SU-DHL-6 (cell line): ENCODE measurements at regions not wholly inside any gene's neighbourhood (a gene's known extent, or its start where the extent isn't known, plus 50 kb on each side); places are given as distances from the start of the nearest gene placed in this dataset.

Experiments used
- H2AFZ ChIP-seq: fragments of 200-600 bp; sonication (generic); 2 replicates; pipeline ENCODE4 v1.6.1; 2014; ENCODE audit warnings: low read depth, mild to moderate bottlenecking, moderate library complexity, mixed read lengths, antibody characterized with exemption, low read length; ENCODE audit not compliant: severe bottlenecking
- H3F3A ChIP-seq: fragments of 200-600 bp; shearing (Covaris generic); 2 replicates; pipeline ENCODE4 v1.6.0; 2016; ENCODE audit warnings: antibody characterized with exemption, mild to moderate bottlenecking; ENCODE audit not compliant: insufficient read depth
- H3K27ac ChIP-seq: fragments of 200-600 bp; sonication (generic); 2 replicates; pipeline ENCODE4 v1.5.1; 2016; ENCODE audit warnings: low read depth, mild to moderate bottlenecking, low read length, moderate library complexity, mixed read lengths
- H3K27me3 ChIP-seq: fragments of 200-600 bp; sonication (generic), shearing (Covaris generic); 2 replicates; pipeline ENCODE4 v1.6.0; 2014; ENCODE audit warnings: mild to moderate bottlenecking, low read length
- H3K36me3 ChIP-seq: fragments of 200-600 bp; sonication (generic); 2 replicates; pipeline ENCODE4 v1.6.1; 2014; ENCODE audit warnings: mild to moderate bottlenecking, low read length, mixed read lengths
- H3K4me2 ChIP-seq: fragments of 300-600, 200-600 bp; shearing (Covaris generic), sonication (generic); 2 replicates; pipeline ENCODE4 v1.6.0; 2014; ENCODE audit warnings: low read length, low read depth, mild to moderate bottlenecking; ENCODE audit not compliant: poor library complexity, severe bottlenecking
- H3K4me3 ChIP-seq: fragments of 200-600 bp; sonication (generic); 2 replicates; pipeline ENCODE4 v1.5.1; 2014; ENCODE audit warnings: antibody characterized with exemption, low read length, mild to moderate bottlenecking, mixed read lengths; ENCODE audit not compliant: insufficient read depth, poor library complexity, severe bottlenecking
- H3K79me2 ChIP-seq: fragments of 200-600 bp; sonication (generic); 2 replicates; pipeline ENCODE4 v1.6.1; 2014; ENCODE audit warnings: mild to moderate bottlenecking, low read length, moderate library complexity; ENCODE audit not compliant: insufficient read depth
- H3K9ac ChIP-seq: fragments of 200-600 bp; sonication (generic); 2 replicates; pipeline ENCODE4 v1.7.0; 2014; ENCODE audit warnings: mild to moderate bottlenecking, low read length
- H3K9me2 ChIP-seq: fragments of 200-600 bp; sonication (generic); replicated peaks from 2 replicates; pipeline ENCODE4 v1.6.1; 2014; ENCODE audit warnings: low read length; ENCODE audit not compliant: insufficient read depth
- H3K9me3 ChIP-seq: fragments of 200-600 bp; sonication (generic); 2 replicates; pipeline ENCODE4 v1.6.1; 2014; ENCODE audit warnings: low read length, mixed read lengths; ENCODE audit not compliant: insufficient read depth
- H4K20me1 ChIP-seq: fragments of 200-600 bp; sonication (generic); 2 replicates; pipeline ENCODE4 v1.6.1; 2014; ENCODE audit warnings: low read depth, mild to moderate bottlenecking, antibody characterized with exemption, low read length, moderate library complexity, mixed read lengths
- CTCF ChIP-seq: fragments of 200-600 bp; sonication (generic); IDR thresholded peaks from one replicate; pipeline ENCODE4 v1.5.1; 2017; ENCODE audit warnings: antibody characterized with exemption, mild to moderate bottlenecking, low read length, moderate library complexity; ENCODE audit not compliant: insufficient read depth, poor library complexity, severe bottlenecking
- EZH2phosphoT487 ChIP-seq: fragments of 200-600 bp; sonication (generic), shearing (Covaris generic); conservative IDR thresholded peaks from 2 replicates; pipeline ENCODE4 v1.6.1; 2018; ENCODE audit warnings: mild to moderate bottlenecking, antibody characterized with exemption, low read length, moderate library complexity, mixed read lengths

GRCh38 chr12:111293266-111294009, 75.5 kb downstream of the PHETA1 start:
- no peaks in the 10 kb centered on the region for H3K79me2 ChIP-seq
- H3K36me3 ChIP-seq = peaks cover 19% of the 10 kb centered on the region
- H3K9me2 ChIP-seq = no peaks in the 10 kb centered on the region
- no peaks in the 10 kb centered on the region for H3K27me3 ChIP-seq
- H3K9ac ChIP-seq = no peak overlapping the region
- TF ChIP-seq EZH2phosphoT487 (no peak), CTCF (no peak)
- H2AFZ ChIP-seq = no peak overlapping the region
- no peaks in the 10 kb centered on the region for H3K9me3 ChIP-seq
- H4K20me1 ChIP-seq = no peaks in the 10 kb centered on the region
- H3K27ac ChIP-seq = no peak overlapping the region
- H3F3A ChIP-seq = no peaks in the 10 kb centered on the region
- H3K4me2 ChIP-seq = no peak overlapping the region
- H3K4me3 ChIP-seq = no peak overlapping the region

GRCh38 chr12:111291357-111291756, 77.5 kb downstream of the PHETA1 start:
- H3F3A ChIP-seq = no peaks in the 10 kb centered on the region
- no peak overlapping the region for H3K9ac ChIP-seq
- no peak overlapping the region for H3K4me3 ChIP-seq
- H3K27me3 ChIP-seq = no peaks in the 10 kb centered on the region
- H4K20me1 ChIP-seq = no peaks in the 10 kb centered on the region
- no peaks in the 10 kb centered on the region for H3K9me2 ChIP-seq
- no peaks in the 10 kb centered on the region for H3K9me3 ChIP-seq
- H3K27ac ChIP-seq = no peak overlapping the region
- H3K79me2 ChIP-seq = peaks cover 2% of the 10 kb centered on the region; the same call in 1 of the 2 replicates
- TF ChIP-seq EZH2phosphoT487 (no peak), CTCF (no peak)
- H3K4me2 ChIP-seq = no peak overlapping the region
- H2AFZ ChIP-seq = no peak overlapping the region
- H3K36me3 ChIP-seq = peaks cover 15% of the 10 kb centered on the region

- TF ChIP-seq CTCF (no peak), EZH2phosphoT487 (no peak)
These were observed 80.1 kb downstream of the PHETA1 start for GRCh38 chr12:111288771-111289170.

More at GRCh38 chr12:111288771-111289170, 80.1 kb downstream of the PHETA1 start:
- H3K4me3 ChIP-seq = no peak overlapping the region
- no peaks in the 10 kb centered on the region for H4K20me1 ChIP-seq
- H3K36me3 ChIP-seq = peaks cover 15% of the 10 kb centered on the region
- H3K27ac ChIP-seq = no peak overlapping the region
- H3K4me2 ChIP-seq = no peak overlapping the region
- H3K9ac ChIP-seq = no peak overlapping the region
- peaks cover 2% of the 10 kb centered on the region; the same call in 1 of the 2 replicates for H3K79me2 ChIP-seq
- no peaks in the 10 kb centered on the region for H3K9me2 ChIP-seq
- H3K27me3 ChIP-seq = no peaks in the 10 kb centered on the region
- H3F3A ChIP-seq = no peaks in the 10 kb centered on the region
- H3K9me3 ChIP-seq = no peaks in the 10 kb centered on the region
- H2AFZ ChIP-seq = no peak overlapping the region
